ENCODE measurements at regions not wholly inside any gene's neighbourhood (a gene's known extent, or its start where the extent isn't known, plus 50 kb on each side); places are given as distances from the start of the nearest gene placed in this dataset.

DNA sequence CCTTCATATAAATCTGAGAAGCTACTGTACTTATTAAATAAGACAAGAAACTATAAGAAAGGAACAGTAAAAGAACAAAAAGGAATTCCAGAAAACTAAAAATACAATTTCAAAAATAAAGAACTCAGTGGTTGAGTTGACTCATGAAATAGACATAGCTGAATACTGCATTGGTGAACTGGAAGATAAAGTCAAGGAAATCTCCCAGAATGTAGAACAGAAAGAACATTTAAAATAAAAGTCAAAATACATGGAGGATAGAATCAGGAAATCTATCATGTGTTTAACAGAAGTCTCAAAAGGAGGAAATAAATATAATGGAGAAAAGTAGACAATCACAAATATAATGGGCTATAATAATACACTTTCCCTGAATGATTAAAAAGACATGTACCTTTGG lies 136.4 kb upstream of the PMFBP1 start:
- TF ChIP-seq CTCF (IDR thresholded peaks at IDR 0.05; ENCODE audit: low read depth, low read length), result no peak
- no peak for DNase-seq (ENCODE audit: low read depth in 2 of 2)
- no peak overlapping the region for H3K4me3 ChIP-seq (replicated peaks in 1 of 2; ENCODE audit: low read depth in 2 of 2, low read length in 2 of 2)

- no peak overlapping the region for H3K4me3 ChIP-seq (replicated peaks in 1 of 2; ENCODE audit: low read depth in 2 of 2, low read length in 2 of 2)
- TF ChIP-seq CTCF (IDR thresholded peaks at IDR 0.05; ENCODE audit: low read depth, low read length), result no peak
- no peak for DNase-seq (ENCODE audit: low read depth in 2 of 2)
Measured at GRCh38 chr16:72302332-72302731, 130.4 kb upstream of the PMFBP1 start.

GRCh38 chr16:72301523-72302236 lies 129.7 kb upstream of the PMFBP1 start:
- TF ChIP-seq CTCF (IDR thresholded peaks at IDR 0.05; ENCODE audit: low read depth, low read length), result no peak
- no peak for DNase-seq (ENCODE audit: low read depth in 2 of 2)
- no peak overlapping the region for H3K4me3 ChIP-seq (replicated peaks in 1 of 2; ENCODE audit: low read depth in 2 of 2, low read length in 2 of 2)

- H3K4me3 ChIP-seq (replicated peaks in 1 of 2; ENCODE audit: low read depth in 2 of 2, low read length in 2 of 2), result no peak overlapping the region
- DNase-seq (ENCODE audit: low read depth in 2 of 2), result no peak
- no peak for TF ChIP-seq CTCF (IDR thresholded peaks at IDR 0.05; ENCODE audit: low read depth, low read length)
Measured at GRCh38 chr16:72300892-72301291, 128.9 kb upstream of the PMFBP1 start.

GRCh38 chr16:72299684-72300243 lies 127.8 kb upstream of the PMFBP1 start:
- no peak for TF ChIP-seq CTCF (IDR thresholded peaks at IDR 0.05; ENCODE audit: low read depth, low read length)

DNA sequence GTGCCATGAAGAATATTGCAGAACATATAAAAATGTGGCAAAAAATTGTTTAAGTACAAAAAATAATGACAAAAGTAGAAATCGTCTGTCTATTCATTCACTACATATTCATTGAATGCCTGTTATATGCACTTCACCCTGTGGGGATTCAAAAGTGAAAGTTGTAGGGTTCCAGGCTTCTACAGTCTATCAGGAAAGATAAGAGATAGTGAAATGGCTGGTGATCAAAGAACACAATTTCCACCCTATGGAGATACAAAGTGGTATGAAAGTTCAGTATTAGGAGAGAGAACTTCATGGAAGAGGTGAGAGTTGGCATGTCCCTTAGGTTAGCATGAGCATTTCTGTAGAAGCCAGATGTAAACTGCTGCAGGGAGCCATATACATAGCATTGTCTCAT lies 127.0 kb upstream of the PMFBP1 start:
- no peak for TF ChIP-seq CTCF (IDR thresholded peaks at IDR 0.05; ENCODE audit: low read depth, low read length)
- H3K4me3 ChIP-seq (replicated peaks in 1 of 2; ENCODE audit: low read depth in 2 of 2, low read length in 2 of 2), result no peak overlapping the region
- DNase-seq (ENCODE audit: low read depth in 2 of 2), result no peak

More at GRCh38 chr16:72299684-72300243, 127.8 kb upstream of the PMFBP1 start:
- no peak overlapping the region for H3K4me3 ChIP-seq (replicated peaks in 1 of 2; ENCODE audit: low read depth in 2 of 2, low read length in 2 of 2)
- no peak for DNase-seq (ENCODE audit: low read depth in 2 of 2)

All from cardiac fibroblast (primary cell).